ENCODE measurements at regions not wholly inside any gene's neighbourhood (a gene's known extent, or its start where the extent isn't known, plus 50 kb on each side); places are given as distances from the start of the nearest gene placed in this dataset.

GRCh38 chr9:105059252-105059651, 131.3 kb upstream of the ABCA1 start:
- intact Hi-C loops (cut with micrococcal nuclease) = no loop called here

GRCh38 chr9:105062222-105062855, 134.4 kb upstream of the ABCA1 start:
- intact Hi-C loops (cut with micrococcal nuclease) = no loop called here

DNA sequence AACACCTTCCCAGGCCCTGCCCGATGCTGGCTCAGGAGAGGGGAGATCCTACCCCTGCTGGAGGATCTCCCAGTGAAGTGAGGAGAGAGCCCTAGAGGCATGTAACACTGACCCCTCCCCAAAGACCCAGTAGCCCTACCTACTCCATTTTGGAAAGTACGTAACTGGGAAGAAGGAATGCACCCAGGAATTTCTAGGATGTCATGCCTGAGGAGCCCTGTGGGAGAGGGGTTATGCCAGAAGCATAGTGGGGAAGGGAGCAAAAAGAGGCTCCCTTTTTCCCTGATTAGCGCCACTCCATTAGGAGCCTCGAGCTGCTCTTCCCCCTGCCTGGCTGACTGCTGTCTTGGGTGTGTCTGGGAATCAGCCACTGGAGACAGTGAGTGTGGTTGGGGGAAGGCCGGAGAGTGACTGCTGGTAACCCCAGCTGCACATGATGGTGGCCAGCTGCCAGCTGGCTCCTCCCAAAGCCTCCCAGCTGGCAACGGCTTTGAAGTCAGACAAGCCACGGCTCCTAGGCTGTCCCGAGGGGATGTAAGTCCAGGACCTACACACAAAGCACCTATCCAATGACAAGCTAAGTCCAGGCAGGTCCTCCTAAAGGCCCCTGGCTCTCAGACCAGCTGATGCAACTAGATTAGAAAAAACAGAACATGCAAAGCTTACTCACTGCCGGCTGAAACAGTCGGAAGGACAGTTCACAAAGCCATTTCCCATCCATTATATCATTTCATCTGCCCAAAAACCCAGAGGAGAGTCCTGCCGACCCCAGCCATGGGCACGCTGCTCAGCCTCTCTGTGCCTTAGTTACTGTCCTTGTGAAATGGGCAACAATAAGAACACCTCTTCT, 136.5 kb upstream of the ABCA1 start:
- intact Hi-C loops (cut with micrococcal nuclease) = no loop called here

- intact Hi-C loops (cut with micrococcal nuclease) = no loop called here
Measured at GRCh38 chr9:105065098-105066088, 137.4 kb upstream of the ABCA1 start.

DNA sequence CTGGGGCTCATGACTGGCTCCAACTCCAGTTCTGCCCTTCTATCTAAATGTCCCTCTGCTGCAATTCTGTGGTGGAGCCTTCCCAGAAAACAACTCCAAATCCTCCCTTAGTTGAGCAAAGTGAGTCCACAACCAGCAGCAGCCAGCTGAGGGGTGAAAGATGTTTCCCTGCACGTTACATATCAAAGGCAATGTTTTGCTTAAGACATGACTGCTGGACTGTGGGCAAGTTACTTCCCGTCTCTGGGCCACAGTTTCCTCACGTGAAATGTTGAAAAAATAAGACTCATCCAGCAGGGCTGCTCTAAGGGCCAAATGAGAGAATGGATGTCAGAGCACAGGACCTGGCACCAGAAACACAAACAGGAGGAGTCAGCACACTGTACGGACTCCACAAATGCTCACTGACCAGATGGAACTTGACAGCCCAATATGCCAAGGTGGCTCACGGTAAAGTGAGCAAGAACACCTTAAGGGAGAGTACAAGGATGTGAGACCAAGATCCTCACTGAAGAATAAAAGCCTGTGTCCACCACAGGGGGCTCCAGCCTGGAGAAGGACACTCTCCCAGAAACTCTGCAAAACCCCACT, 138.4 kb upstream of the ABCA1 start:
- intact Hi-C loops (cut with micrococcal nuclease) = no loop called here

GRCh38 chr9:105067895-105068580, 140.1 kb upstream of the ABCA1 start:
- intact Hi-C loops (cut with micrococcal nuclease) = no loop called here

- intact Hi-C loops (cut with micrococcal nuclease) = no loop called here
Measured at GRCh38 chr9:105069285-105069684, 141.3 kb upstream of the ABCA1 start.

DNA sequence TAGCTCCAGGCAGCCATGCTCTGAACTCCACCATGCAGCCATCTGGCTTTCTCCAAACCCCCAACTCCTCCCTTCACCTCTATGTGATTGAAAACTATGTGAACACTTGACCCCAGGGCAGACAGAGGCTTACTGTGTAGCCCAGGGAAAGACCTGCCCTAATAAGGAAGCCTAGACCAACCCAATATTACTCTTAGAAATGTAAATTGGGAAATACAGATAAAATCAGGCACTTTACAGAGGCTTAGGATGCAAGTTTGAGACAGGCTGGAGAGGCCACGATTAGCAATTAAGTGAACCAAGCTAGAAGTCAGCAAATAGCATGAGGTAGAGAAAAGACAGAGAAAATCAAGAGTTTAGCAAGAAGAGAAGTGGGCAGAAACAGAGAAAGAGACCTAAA, 141.7 kb upstream of the ABCA1 start:
- intact Hi-C loops (cut with micrococcal nuclease) = no loop called here

DNA sequence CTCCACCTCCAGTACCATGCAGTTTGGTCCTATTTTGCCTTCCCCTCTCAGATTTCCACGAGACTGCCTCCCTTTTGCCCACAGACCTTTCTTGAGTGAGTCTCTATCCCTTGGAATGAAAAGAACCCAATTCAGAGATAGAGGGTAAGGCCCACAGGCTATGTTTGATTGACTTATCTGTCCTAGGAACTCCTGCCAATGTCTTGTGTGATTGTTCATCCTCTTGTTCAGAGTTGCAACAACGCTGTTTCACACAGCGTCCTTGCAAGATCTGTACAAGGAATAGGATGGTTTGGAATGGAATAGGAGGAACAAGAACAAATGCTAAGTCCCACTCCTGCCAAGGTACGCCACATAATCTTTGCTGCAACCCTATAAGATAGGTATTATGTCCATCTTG, 142.2 kb upstream of the ABCA1 start:
- intact Hi-C loops (cut with micrococcal nuclease) = no loop called here

DNA sequence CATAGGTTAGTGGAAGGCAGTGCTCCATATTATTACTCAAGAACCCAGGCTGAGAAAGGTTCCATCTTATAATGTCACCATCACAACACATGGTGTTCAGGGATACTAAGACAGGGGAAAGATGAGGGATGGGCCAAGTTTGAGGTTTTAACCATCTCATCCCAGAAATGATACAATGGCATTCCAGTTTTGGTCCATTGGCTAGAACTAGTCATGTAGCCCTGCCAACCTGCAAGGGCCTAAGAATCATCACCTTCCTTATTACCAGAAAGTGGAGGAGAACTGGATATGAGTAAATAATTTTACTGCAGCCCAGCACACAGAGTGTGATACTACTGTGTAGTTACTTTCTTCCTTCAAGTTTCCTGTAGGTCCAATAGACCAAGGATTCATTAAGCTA, 144.5 kb upstream of the ABCA1 start:
- intact Hi-C loops (cut with micrococcal nuclease) = no loop called here

GRCh38 chr9:105073147-105073546, 145.2 kb upstream of the ABCA1 start:
- intact Hi-C loops (cut with micrococcal nuclease) = no loop called here

- intact Hi-C loops (cut with micrococcal nuclease) = no loop called here
Measured at GRCh38 chr9:105074491-105074890, 146.5 kb upstream of the ABCA1 start.

DNA sequence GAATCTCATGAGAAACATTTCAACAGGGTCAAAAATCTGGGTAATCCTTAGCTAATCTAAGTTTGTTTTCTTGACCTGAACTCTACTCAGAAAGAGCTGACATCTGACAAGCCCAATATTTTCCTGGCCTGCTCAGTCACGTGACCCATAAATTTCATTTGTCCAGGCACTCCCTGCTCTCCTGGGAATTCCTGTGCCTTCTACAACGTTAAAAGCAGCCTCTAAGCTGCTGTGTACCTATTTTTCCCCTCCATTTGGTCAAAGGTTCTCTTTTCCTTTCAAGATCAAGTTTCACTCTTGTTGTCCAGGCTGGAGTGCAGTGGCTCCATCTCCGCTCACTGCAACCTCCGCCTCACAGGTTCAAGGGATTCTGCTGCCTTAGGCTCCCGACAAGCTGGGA, 148.8 kb upstream of the ABCA1 start:
- intact Hi-C loops (cut with micrococcal nuclease) = no loop called here

GRCh38 chr9:105079457-105079856, 151.5 kb upstream of the ABCA1 start:
- intact Hi-C loops (cut with micrococcal nuclease) = no loop called here

- intact Hi-C loops (cut with micrococcal nuclease) = no loop called here
Measured at GRCh38 chr9:105082843-105083242, 154.9 kb upstream of the ABCA1 start.

DNA sequence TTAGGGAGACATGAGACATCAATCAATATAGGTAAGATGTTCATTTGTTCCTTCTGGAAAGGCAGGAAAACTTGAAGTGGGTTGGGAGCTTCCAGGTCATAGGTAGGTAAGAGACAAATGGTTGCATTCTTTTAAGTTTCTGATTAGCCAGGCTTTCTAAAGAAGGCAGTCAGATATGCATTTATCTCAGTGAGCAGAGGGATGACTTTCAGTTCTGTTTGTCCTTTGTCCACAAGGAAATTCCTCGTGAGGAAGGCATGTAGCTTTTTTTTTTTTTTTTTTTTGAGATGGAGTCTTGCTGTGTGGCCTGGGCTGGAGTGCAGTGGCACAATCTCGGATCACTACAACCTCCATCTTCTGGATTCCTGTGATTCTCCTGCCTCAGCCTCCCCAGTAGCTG, 155.3 kb upstream of the ABCA1 start:
- intact Hi-C loops (cut with micrococcal nuclease) = no loop called here

DNA sequence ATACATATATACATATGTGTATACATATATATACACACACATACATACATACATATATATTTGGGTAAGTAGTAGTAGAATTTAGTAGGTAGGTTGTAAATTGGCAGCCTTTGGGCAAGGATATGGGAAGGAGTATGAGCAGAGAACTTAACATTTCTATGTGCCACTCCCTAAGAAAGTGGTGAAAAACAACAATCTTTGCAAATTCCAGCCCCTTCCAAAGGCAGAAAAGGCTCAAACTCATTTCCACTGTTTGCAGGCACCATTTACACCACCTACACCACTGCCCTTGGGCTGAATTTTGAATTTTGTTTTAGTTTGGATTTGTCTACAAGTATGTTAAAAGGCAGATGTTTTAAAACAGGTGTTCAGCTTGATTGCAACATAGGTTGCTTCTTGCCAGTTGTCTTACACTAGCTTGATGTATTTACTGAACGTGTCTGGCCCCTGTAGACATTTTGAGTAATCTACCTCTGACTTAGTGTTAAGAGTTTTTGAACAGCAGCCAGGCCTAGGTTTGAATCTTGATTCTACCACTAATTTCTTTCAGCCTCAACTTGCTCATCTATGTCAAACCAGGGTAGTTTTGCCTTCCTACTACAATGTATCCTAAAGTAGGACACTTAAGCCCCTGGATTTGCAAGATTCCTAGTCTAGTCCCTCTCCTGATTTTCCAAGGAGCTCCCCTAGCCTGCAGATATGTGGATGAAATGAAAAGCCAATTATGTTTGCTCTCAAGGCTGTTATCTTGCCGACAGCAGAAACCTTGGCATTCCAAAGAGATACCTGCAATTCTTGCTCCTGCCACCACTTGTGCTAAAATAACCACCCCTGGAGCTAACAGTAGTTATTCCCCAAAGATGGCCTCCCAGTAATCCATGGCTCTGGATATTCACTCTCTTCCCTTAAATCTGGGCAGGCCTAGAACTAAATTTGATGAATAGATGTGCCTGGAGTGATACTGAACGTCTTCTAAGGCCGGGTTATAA, 156.2 kb upstream of the SLC44A1 start:
- intact Hi-C loops (cut with micrococcal nuclease) = no loop called here

- intact Hi-C loops (cut with micrococcal nuclease) = no loop called here
Measured at GRCh38 chr9:105089874-105090273, 154.6 kb upstream of the SLC44A1 start.

GRCh38 chr9:105091004-105091640, 153.3 kb upstream of the SLC44A1 start:
- intact Hi-C loops (cut with micrococcal nuclease) = no loop called here
